Testis (tissue), 2 donors: ENCODE measurements at regions not wholly inside any gene's neighbourhood (a gene's known extent, or its start where the extent isn't known, plus 50 kb on each side); places are given as distances from the start of the nearest gene placed in this dataset.

ENCODE experiments used
- CTCF ChIP-seq, 3 experiments: fragments of 450-650 bp in 2 of 3; fragments of 200-600 bp in 1 of 3; sonication (generic) in 1 of 3; IDR thresholded peaks; one replicate each; pipeline ENCODE4 v1.5.1; 2016 to 2019; ENCODE audit warnings: antibody characterized with exemption in 3 of 3, mild to moderate bottlenecking in 2 of 3, moderate library complexity in 1 of 3
- POLR2A ChIP-seq: fragments of 450-650 bp; IDR thresholded peaks from one replicate; pipeline ENCODE4 v1.6.1; 2017; ENCODE audit warnings: antibody characterized with exemption, mild to moderate bottlenecking, moderate library complexity

GRCh38 chr10:120400601-120401000, 56.4 kb upstream of the PLPP4 start:
- TF ChIP-seq CTCF (IDR thresholded peaks at IDR 0.05) (no peak), POLR2A (no peak)
